Osteocyte (in vitro differentiated cells): ENCODE measurements at regions not wholly inside any gene's neighbourhood (a gene's known extent, or its start where the extent isn't known, plus 50 kb on each side); places are given as distances from the start of the nearest gene placed in this dataset.

ENCODE experiments used
- DNase-seq: peaks from one replicate; pipeline ENCODE4 v3.0.0; 2021; ENCODE audit warnings: mixed read lengths; ENCODE audit not compliant: unreplicated experiment; ENCODE audit errors: extremely low spot score
- H3K27ac Mint-ChIP-seq: one replicate; pipeline ENCODE4 v1.8.0; 2021; ENCODE audit warnings: mild to moderate bottlenecking, mixed read lengths; ENCODE audit not compliant: unreplicated experiment
- H3K27me3 Mint-ChIP-seq: one replicate; pipeline ENCODE4 v1.8.0; 2021; ENCODE audit warnings: mixed read lengths; ENCODE audit not compliant: unreplicated experiment
- H3K36me3 Mint-ChIP-seq: one replicate; pipeline ENCODE4 v1.8.0; 2021; ENCODE audit warnings: mixed read lengths; ENCODE audit not compliant: unreplicated experiment
- H3K4me1 Mint-ChIP-seq: one replicate; pipeline ENCODE4 v1.8.0; 2021; ENCODE audit warnings: mixed read lengths; ENCODE audit not compliant: unreplicated experiment
- H3K4me3 Mint-ChIP-seq: one replicate; pipeline ENCODE4 v1.8.0; 2021; ENCODE audit warnings: mild to moderate bottlenecking, moderate library complexity, mixed read lengths; ENCODE audit not compliant: unreplicated experiment
- H3K9me3 Mint-ChIP-seq: one replicate; pipeline ENCODE4 v1.8.0; 2021; ENCODE audit warnings: mixed read lengths; ENCODE audit not compliant: unreplicated experiment
- TF ChIP-seq, protein P1 (sequence below): fragments of 200-600 bp; sonication (generic); IDR thresholded peaks from 2 replicates; pipeline ENCODE4 v1.5.0; 2021; ENCODE audit warnings: antibody characterized with exemption, mild to moderate bottlenecking, moderate library complexity

DNA sequence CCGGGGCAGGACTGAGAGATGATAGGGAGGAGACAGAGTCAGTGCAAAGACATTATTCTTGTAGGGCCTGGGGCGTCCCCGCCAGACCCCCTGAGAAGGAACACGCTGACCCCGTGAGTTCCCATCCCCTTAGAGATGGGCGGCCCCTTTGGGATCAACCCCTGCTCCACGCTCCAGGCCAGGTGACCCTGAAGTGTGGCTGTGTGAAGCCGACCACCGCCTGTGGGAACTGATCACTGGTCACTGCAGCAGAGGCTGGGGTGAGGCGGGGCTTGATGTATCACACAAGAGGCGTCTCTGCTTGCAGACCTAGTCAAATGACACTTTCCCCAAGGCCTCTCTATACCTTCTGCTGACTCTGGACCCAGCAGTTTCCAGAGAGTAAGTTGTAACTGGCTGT lies 157.4 kb upstream of the TWIST2 start:
- Mint-ChIP-seq H3K36me3 (no peaks in the 10 kb centered on the region), H3K4me1 (no peaks in the 10 kb centered on the region), H3K4me3 (no peak overlapping the region), H3K27me3 (peaks cover 9% of the 10 kb centered on the region), H3K27ac (no peak overlapping the region), H3K9me3 (no peaks in the 10 kb centered on the region)
- TF ChIP-seq, protein P1, sequence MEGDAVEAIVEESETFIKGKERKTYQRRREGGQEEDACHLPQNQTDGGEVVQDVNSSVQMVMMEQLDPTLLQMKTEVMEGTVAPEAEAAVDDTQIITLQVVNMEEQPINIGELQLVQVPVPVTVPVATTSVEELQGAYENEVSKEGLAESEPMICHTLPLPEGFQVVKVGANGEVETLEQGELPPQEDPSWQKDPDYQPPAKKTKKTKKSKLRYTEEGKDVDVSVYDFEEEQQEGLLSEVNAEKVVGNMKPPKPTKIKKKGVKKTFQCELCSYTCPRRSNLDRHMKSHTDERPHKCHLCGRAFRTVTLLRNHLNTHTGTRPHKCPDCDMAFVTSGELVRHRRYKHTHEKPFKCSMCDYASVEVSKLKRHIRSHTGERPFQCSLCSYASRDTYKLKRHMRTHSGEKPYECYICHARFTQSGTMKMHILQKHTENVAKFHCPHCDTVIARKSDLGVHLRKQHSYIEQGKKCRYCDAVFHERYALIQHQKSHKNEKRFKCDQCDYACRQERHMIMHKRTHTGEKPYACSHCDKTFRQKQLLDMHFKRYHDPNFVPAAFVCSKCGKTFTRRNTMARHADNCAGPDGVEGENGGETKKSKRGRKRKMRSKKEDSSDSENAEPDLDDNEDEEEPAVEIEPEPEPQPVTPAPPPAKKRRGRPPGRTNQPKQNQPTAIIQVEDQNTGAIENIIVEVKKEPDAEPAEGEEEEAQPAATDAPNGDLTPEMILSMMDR = no peak
- DNase-seq = peak; percentile 83

DNA sequence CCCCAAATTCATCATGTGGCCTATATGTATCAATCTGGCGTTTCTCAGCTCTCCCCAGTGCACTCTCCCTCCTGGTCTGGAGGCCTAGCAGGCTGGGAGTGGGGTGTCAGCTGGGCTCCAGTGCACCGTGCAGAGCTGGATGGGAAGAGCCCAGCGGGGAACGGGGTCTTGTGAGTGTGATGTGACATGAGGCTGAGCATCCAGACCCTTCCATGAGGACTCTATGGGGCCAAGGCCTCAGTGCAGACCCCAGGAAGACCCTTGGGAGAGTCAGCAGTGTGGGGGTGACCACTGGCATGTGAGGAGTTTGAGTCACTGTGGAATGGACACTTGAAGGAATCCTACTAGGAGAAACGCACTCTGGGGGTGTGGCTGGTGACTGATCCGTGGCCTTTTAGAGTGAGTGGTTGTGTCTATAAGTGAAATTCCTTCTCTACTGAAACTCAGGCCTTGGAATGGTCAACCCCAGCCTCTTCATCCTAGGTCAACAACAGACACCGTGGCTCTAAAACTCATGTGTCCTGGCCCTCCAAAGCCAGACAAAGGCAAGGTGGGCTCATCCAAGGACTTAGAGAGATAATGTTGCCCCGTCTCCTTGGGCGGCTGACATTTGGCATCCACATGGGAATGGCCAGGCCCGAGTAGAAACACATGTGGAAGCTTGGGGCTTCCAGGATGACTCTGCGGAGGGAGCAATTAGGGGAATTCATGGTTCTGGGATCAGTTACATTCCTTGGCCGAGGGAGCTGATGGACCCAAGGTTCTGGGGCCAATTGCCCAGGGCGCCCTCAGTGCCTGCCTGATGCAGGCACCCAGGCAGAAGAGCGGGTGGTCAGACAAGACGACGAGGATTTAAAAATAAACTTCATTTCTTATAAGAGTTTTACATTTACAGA lies 156.0 kb upstream of the TWIST2 start:
- TF ChIP-seq, protein P1 = no peak
- H3K9me3 Mint-ChIP-seq = no peaks in the 10 kb centered on the region
- H3K4me1 Mint-ChIP-seq = no peaks in the 10 kb centered on the region
- no peaks in the 10 kb centered on the region for H3K36me3 Mint-ChIP-seq
- no peak overlapping the region for H3K4me3 Mint-ChIP-seq
- peak; percentile 78 for DNase-seq
- H3K27ac Mint-ChIP-seq = no peak overlapping the region
- H3K27me3 Mint-ChIP-seq = peaks cover 5% of the 10 kb centered on the region

DNA sequence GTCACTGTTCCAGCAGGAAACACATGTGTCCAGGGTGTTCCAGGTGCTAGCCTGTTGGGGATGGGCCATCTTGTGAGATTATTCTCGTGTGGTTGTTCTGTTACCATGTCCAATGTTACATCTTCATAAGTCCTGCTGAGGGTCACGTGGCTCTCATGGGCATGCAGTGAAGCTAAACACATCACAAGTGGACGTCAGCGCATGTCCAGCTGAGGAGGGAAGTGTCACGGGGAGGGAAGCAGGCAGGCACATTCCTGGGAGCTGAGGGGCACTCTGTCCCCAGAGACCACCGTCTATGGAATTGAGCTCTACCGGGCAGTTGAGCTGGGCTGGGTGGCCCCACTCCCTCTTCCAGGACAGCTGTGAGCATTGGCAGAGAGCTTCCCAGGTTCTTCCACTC lies 155.3 kb upstream of the TWIST2 start:
- H3K27me3 Mint-ChIP-seq = peaks cover 3% of the 10 kb centered on the region
- no peaks in the 10 kb centered on the region for H3K36me3 Mint-ChIP-seq
- H3K4me1 Mint-ChIP-seq = no peaks in the 10 kb centered on the region
- TF ChIP-seq, protein P1 = no peak
- no peak overlapping the region for H3K27ac Mint-ChIP-seq
- peak; percentile 77 for DNase-seq
- H3K4me3 Mint-ChIP-seq = no peak overlapping the region
- H3K9me3 Mint-ChIP-seq = no peaks in the 10 kb centered on the region

DNA sequence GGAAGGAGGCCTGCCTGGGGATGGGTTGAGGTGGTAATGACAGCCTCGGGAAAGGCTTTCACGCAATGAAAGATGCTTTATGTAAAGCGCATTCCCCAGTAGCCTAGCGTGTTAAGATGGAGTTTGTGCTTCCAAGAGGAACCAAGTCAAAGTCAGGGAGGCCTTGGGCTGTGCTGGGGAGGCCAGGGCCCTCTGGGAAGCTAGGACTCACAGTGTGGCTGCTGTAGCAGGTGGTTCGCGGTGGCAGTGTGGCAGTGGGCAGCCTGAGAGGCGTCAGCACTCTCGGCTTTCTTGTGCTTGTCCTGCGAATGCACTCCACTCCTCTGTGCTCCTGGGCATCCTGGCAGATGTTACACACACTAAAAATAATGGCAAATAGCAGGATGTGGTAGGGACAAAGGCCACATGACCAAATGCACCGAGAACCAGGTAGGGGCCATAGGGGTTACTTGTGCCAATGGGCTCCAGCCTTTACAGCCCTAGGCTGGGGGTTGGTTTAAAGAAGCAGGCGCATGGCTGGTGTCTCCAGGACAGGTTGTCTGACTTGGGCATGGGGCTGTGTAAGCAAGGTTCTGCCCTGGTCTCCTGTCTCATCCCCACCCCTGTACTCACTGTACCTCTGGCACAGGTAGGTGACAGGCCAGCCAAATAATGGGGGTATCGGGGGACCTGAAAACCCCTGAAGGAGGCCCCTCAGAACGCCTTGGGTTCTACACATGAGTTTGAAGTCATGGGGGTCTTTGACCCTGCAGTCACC lies 154.4 kb upstream of the TWIST2 start:
- TF ChIP-seq, protein P1 = no peak
- H3K36me3 Mint-ChIP-seq = no peaks in the 10 kb centered on the region
- H3K4me3 Mint-ChIP-seq = no peak overlapping the region
- H3K27me3 Mint-ChIP-seq = peaks cover 3% of the 10 kb centered on the region
- no peaks in the 10 kb centered on the region for H3K9me3 Mint-ChIP-seq
- no peaks in the 10 kb centered on the region for H3K4me1 Mint-ChIP-seq
- DNase-seq = peak; percentile 77
- H3K27ac Mint-ChIP-seq = no peak overlapping the region
